OCI-LY7 (cell line): ENCODE measurements at regions not wholly inside any gene's neighbourhood (a gene's known extent, or its start where the extent isn't known, plus 50 kb on each side); places are given as distances from the start of the nearest gene placed in this dataset.

Experiments used
- BruUV-seq: library from RNA; stranded (reverse); fragments of 400-500 nt; replicated peaks from 2 replicates; lab custom pipeline; 2021; lab: Mats Ljungman, UMichigan
- CTCF ChIA-PET: fragments of 300-600 bp; sonication (Branson Sonifier 250); formaldehyde crosslinking; loops from one replicate; lab custom pipeline; 2022; ENCODE audit warnings: antibody characterized with exemption; ENCODE audit not compliant: unreplicated experiment; lab: Charles Lee
- POLR2A ChIA-PET: fragments of 300-600 bp; sonication (Branson Sonifier 250); formaldehyde crosslinking; loops from one replicate; lab custom pipeline; 2022; ENCODE audit warnings: antibody characterized with exemption; lab: Charles Lee
- DNase-seq: peaks from one replicate; pipeline ENCODE4 v3.0.0-alpha.2; 2015; ENCODE audit warnings: low spot score
- H2AFZ ChIP-seq: fragments of 200-600 bp; sonication (generic), shearing (Covaris generic); 2 replicates; pipeline ENCODE4 v1.6.1; 2014; ENCODE audit warnings: mild to moderate bottlenecking, antibody characterized with exemption, low read length, moderate library complexity
- H3K27ac ChIP-seq: fragments of 200-600 bp; sonication (generic); 2 replicates; pipeline ENCODE4 v1.5.1; 2014; ENCODE audit warnings: mixed run types, low read depth, mild to moderate bottlenecking, moderate library complexity, low read length, inconsistent platforms; ENCODE audit not compliant: poor library complexity, severe bottlenecking
- H3K36me3 ChIP-seq: fragments of 200-600 bp; sonication (generic); 2 replicates; pipeline ENCODE4 v1.6.1; 2014; ENCODE audit warnings: mild to moderate bottlenecking, antibody characterized with exemption, low read length, moderate library complexity, mixed read lengths; ENCODE audit not compliant: insufficient read depth
- H3K4me1 ChIP-seq: fragments of 200-600 bp; sonication (generic); 2 replicates; pipeline ENCODE4 v1.5.1; 2014; ENCODE audit warnings: mild to moderate bottlenecking, low read length; ENCODE audit not compliant: insufficient read depth, poor library complexity, severe bottlenecking
- H3K4me2 ChIP-seq: fragments of 200-600 bp; sonication (generic); 2 replicates; pipeline ENCODE4 v1.6.1; 2014; ENCODE audit warnings: mild to moderate bottlenecking, low read length
- H3K4me3 ChIP-seq: fragments of 200-600 bp; sonication (generic); 2 replicates; pipeline ENCODE4 v1.5.1; 2014; ENCODE audit warnings: mild to moderate bottlenecking, low read depth, low read length; ENCODE audit not compliant: poor library complexity, severe bottlenecking
- H3K79me2 ChIP-seq: fragments of 200-600 bp; sonication (generic); 2 replicates; pipeline ENCODE4 v1.6.1; 2016; ENCODE audit warnings: low read depth, mild to moderate bottlenecking, low read length, moderate library complexity, mixed read lengths; ENCODE audit not compliant: insufficient read depth
- H3K9me2 ChIP-seq: fragments of 200-600 bp; sonication (generic); 2 replicates; pipeline ENCODE4 v1.6.1; 2016; ENCODE audit warnings: mild to moderate bottlenecking, low read length, mixed read lengths; ENCODE audit not compliant: insufficient read depth
- H3K9me3 ChIP-seq: fragments of 200-600 bp; sonication (generic); 2 replicates; pipeline ENCODE4 v1.6.1; 2014; ENCODE audit warnings: mild to moderate bottlenecking, mixed run types, low read length, mixed read lengths
- H4K20me1 ChIP-seq: fragments of 200-600 bp; sonication (generic); 2 replicates; pipeline ENCODE4 v1.6.1; 2014; ENCODE audit warnings: mild to moderate bottlenecking, antibody characterized with exemption, low read length, moderate library complexity, mixed read lengths; ENCODE audit not compliant: insufficient read depth
- EZH2phosphoT487 ChIP-seq: fragments of 200-600 bp; sonication (generic); IDR thresholded peaks from 2 replicates; pipeline ENCODE4 v1.6.1; 2018; ENCODE audit warnings: low read depth, borderline replicate concordance, mild to moderate bottlenecking, mixed run types, antibody characterized with exemption, low read length, moderate library complexity, mixed read lengths
- intact Hi-C: fragments of 100-400 bp; cut with micrococcal nuclease; formaldehyde crosslinking; loops from one replicate; pipeline ENCODE4 v1.10.0; 2022; ENCODE audit not compliant: unreplicated experiment
- TF ChIP-seq, protein P1 (sequence below): fragments of 200-600 bp; sonication (generic); conservative IDR thresholded peaks from 2 replicates; pipeline ENCODE4 v1.5.1; 2014; ENCODE audit warnings: mild to moderate bottlenecking, antibody characterized with exemption, low read length, moderate library complexity, mixed read lengths

DNA sequence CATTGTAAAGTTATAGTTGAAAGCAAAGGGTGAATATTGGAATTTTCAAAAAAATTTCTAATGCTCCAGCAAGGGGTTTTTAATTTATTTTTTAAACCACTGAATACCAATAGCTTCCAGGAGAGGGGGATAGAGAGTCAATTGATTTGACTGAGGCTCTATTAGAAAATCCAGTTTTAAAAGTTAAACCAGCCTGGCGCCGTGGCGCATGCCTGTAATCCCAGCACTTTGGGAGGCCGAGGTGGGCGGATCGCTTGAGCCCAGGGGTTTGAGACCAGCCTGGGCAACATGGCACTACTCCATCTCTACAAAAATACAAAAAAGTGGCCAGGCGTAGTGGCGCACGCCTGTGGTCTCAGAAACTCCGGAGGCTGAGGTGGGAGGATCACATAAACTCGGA, 150.1 kb downstream of the SLC38A4 start:
- Histone ChIP-seq H3K79me2 (no peaks in the 10 kb centered on the region), H3K9me2 (no peaks in the 10 kb centered on the region), H3K4me2 (no peak overlapping the region), H3K4me3 (no peak overlapping the region), H2AFZ (no peak overlapping the region), H3K27ac (no peak overlapping the region), H3K4me1 (no peaks in the 10 kb centered on the region), H3K36me3 (no peaks in the 10 kb centered on the region), H3K9me3 (no peaks in the 10 kb centered on the region), H4K20me1 (no peaks in the 10 kb centered on the region)
- ChIA-PET POLR2A (no interaction called here), CTCF (no interaction called here)
- peak; percentile 10 for DNase-seq
- no TSS peak for BruUV-seq
- intact Hi-C loops = no loop called here
- TF ChIP-seq, protein P1, sequence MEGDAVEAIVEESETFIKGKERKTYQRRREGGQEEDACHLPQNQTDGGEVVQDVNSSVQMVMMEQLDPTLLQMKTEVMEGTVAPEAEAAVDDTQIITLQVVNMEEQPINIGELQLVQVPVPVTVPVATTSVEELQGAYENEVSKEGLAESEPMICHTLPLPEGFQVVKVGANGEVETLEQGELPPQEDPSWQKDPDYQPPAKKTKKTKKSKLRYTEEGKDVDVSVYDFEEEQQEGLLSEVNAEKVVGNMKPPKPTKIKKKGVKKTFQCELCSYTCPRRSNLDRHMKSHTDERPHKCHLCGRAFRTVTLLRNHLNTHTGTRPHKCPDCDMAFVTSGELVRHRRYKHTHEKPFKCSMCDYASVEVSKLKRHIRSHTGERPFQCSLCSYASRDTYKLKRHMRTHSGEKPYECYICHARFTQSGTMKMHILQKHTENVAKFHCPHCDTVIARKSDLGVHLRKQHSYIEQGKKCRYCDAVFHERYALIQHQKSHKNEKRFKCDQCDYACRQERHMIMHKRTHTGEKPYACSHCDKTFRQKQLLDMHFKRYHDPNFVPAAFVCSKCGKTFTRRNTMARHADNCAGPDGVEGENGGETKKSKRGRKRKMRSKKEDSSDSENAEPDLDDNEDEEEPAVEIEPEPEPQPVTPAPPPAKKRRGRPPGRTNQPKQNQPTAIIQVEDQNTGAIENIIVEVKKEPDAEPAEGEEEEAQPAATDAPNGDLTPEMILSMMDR = peak; percentile 72
- TF ChIP-seq EZH2phosphoT487 = no peak

DNA sequence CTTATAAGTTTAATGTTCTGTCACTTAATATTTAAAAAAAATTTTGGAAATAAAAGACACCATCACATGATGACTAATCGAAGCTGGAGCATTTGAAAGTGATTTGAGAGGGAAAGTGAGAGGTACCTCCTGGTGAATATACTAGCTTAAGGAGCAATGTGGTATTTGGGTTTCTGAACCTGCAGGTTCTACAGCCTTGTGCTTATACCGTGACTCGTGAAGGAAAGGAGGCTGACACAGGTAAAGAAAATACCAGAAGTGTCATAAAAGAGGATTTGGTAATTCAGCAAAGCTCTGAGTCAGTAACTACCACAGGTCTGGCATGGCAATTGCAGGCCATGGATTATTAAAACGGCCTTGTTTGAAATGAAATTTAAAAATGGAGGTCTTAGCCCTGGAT, 151.0 kb downstream of the SLC38A4 start:
- ChIA-PET POLR2A (no interaction called here), CTCF (interaction anchor here (1.1 kb wide), 1 partner anchor 10 kb away, joined by 3 read pairs; no protein-coding TSS in a partner anchor)
- H3K79me2 ChIP-seq = no peaks in the 10 kb centered on the region
- no peak overlapping the region for H3K4me2 ChIP-seq
- TF ChIP-seq, protein P1 = no peak
- no peak for TF ChIP-seq EZH2phosphoT487
- no peaks in the 10 kb centered on the region for H3K9me2 ChIP-seq
- no peaks in the 10 kb centered on the region for H3K36me3 ChIP-seq
- no peaks in the 10 kb centered on the region for H4K20me1 ChIP-seq
- no peak for DNase-seq
- H3K27ac ChIP-seq = no peak overlapping the region
- intact Hi-C loops = no loop called here
- H3K9me3 ChIP-seq = no peaks in the 10 kb centered on the region
- H3K4me1 ChIP-seq = no peaks in the 10 kb centered on the region
- H3K4me3 ChIP-seq = no peak overlapping the region
- BruUV-seq = no TSS peak
- H2AFZ ChIP-seq = no peak overlapping the region

DNA sequence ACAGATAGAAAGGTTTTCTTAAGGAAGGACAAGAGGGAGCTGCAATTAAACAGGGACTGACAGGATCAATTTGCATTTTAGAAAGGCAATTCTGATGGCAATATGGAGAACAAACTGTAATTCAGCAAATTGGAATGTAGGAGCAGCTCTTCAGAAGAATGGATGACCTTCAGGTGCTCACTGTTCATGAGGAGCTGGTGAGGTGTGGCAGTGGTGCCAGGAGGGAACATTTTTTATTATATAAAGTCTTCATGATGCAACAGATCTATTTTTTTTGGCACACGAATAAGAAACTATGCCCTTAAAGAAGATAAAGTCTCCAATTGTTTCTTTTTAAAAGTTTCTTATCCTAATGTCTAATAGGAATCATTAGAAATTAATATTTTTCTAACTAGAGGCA, 151.7 kb downstream of the SLC38A4 start:
- Histone ChIP-seq H3K4me1 (no peaks in the 10 kb centered on the region), H3K4me2 (no peak overlapping the region), H3K9me2 (no peaks in the 10 kb centered on the region), H4K20me1 (no peaks in the 10 kb centered on the region), H3K27ac (no peak overlapping the region), H3K9me3 (no peaks in the 10 kb centered on the region), H3K36me3 (no peaks in the 10 kb centered on the region), H3K4me3 (no peak overlapping the region), H3K79me2 (no peaks in the 10 kb centered on the region), H2AFZ (no peak overlapping the region)
- intact Hi-C loops = no loop called here
- CTCF ChIA-PET = interaction anchor here (1.1 kb wide), 1 partner anchor 10 kb away, joined by 3 read pairs; no protein-coding TSS in a partner anchor
- TF ChIP-seq, protein P1 = no peak
- no peak for TF ChIP-seq EZH2phosphoT487
- BruUV-seq = no TSS peak
- DNase-seq = no peak
- POLR2A ChIA-PET = no interaction called here
